ENCODE measurements at regions not wholly inside any gene's neighbourhood (a gene's known extent, or its start where the extent isn't known, plus 50 kb on each side); places are given as distances from the start of the nearest gene placed in this dataset.
"Not testable (repeated sequence)": the region's sequence is repeated elsewhere in the genome, so short reads cannot be mapped to it uniquely, and the experiment has no call there.

- DNase-seq (ENCODE audit: low read depth), result no peak
Observed at GRCh38 chr11:129729216-129729615, 86.4 kb upstream of the TMEM45B start.

GRCh38 chr11:129729823-129730222 lies 85.8 kb upstream of the TMEM45B start:
- DNase-seq (ENCODE audit: low read depth), result no peak

GRCh38 chr11:129731316-129731715 lies 84.3 kb upstream of the TMEM45B start:
- no peak for DNase-seq (ENCODE audit: low read depth)

- no peak for DNase-seq (ENCODE audit: low read depth)
Observed at GRCh38 chr11:129732941-129733340, 82.7 kb upstream of the TMEM45B start.

GRCh38 chr11:129733384-129733783 lies 82.3 kb upstream of the TMEM45B start:
- DNase-seq (ENCODE audit: low read depth), result no peak

GRCh38 chr11:129733981-129734380 lies 81.7 kb upstream of the TMEM45B start:
- no peak for DNase-seq (ENCODE audit: low read depth)

GRCh38 chr11:129734654-129735053 lies 81.0 kb upstream of the TMEM45B start:
- no peak for DNase-seq (ENCODE audit: low read depth)

- DNase-seq (ENCODE audit: low read depth), result no peak
Observed at GRCh38 chr11:129737831-129738230, 77.8 kb upstream of the TMEM45B start.

- DNase-seq (ENCODE audit: low read depth), result no peak
Observed at GRCh38 chr11:129738242-129738641, 77.4 kb upstream of the TMEM45B start.

GRCh38 chr11:129739339-129739738 lies 76.3 kb upstream of the TMEM45B start:
- DNase-seq (ENCODE audit: low read depth), result no peak

GRCh38 chr11:129740125-129740719 lies 75.4 kb upstream of the TMEM45B start:
- DNase-seq (ENCODE audit: low read depth), result no peak

- DNase-seq (ENCODE audit: low read depth), result no peak
Observed at GRCh38 chr11:129743112-129743815, 72.4 kb upstream of the TMEM45B start.

GRCh38 chr11:129747071-129747470 lies 68.6 kb upstream of the TMEM45B start:
- no peak for DNase-seq (ENCODE audit: low read depth)

GRCh38 chr11:129749141-129749540 lies 66.5 kb upstream of the TMEM45B start:
- DNase-seq (ENCODE audit: low read depth), result no peak

GRCh38 chr11:129750343-129751292 lies 65.0 kb upstream of the TMEM45B start:
- DNase-seq (ENCODE audit: low read depth), result peak; percentile 61

- no peak for DNase-seq (ENCODE audit: low read depth)
Observed at GRCh38 chr11:129751511-129751910, 64.1 kb upstream of the TMEM45B start.

GRCh38 chr11:129763569-129763968 lies 52.1 kb upstream of the TMEM45B start:
- not testable (repeated sequence) for DNase-seq (ENCODE audit: low read depth)

GRCh38 chr11:129764204-129764603 lies 51.4 kb upstream of the TMEM45B start:
- not testable (repeated sequence) for DNase-seq (ENCODE audit: low read depth)

All from CMK (cell line).